ENCODE measurements at regions not wholly inside any gene's neighbourhood (a gene's known extent, or its start where the extent isn't known, plus 50 kb on each side); places are given as distances from the start of the nearest gene placed in this dataset.

- Histone ChIP-seq H3K4me3 (ENCODE audit: low read depth in 1 of 2, low read length in 2 of 2) (no peak overlapping the region), H3K27me3 (ENCODE audit: control insufficient read depth in 1 of 2, insufficient read depth in 2 of 2, low read length in 2 of 2) (no peaks in the 10 kb centered on the region), H3K9me3 (ENCODE audit: control insufficient read depth in 2 of 2, insufficient read depth in 1 of 2, low read depth in 1 of 2, low read length in 1 of 2) (no peaks in the 10 kb centered on the region), H3K4me1 (ENCODE audit: control insufficient read depth in 2 of 2, insufficient read depth in 2 of 2, low read length in 1 of 2) (no peaks in the 10 kb centered on the region), H3K36me3 (ENCODE audit: control insufficient read depth in 2 of 2, insufficient read depth in 2 of 2, low read length in 1 of 2) (no peaks in the 10 kb centered on the region), H3K27ac (ENCODE audit: low read depth in 2 of 2, low read length in 1 of 2) (no peak overlapping the region)
- 39 to 60% methylated on average over 3 of the region's 3 CpGs for WGBS, 2 donors
Observed at GRCh38 chr6:145539831-145540230, 195.5 kb downstream of the EPM2A start.

GRCh38 chr6:145540741-145541140 is 194.6 kb downstream of the EPM2A start:
- H3K36me3 ChIP-seq (ENCODE audit: control insufficient read depth in 2 of 2, insufficient read depth in 2 of 2, low read length in 1 of 2): no peaks in the 10 kb centered on the region
- no peak overlapping the region for H3K4me3 ChIP-seq (ENCODE audit: low read depth in 1 of 2, low read length in 2 of 2)
- H3K4me1 ChIP-seq (ENCODE audit: control insufficient read depth in 2 of 2, insufficient read depth in 2 of 2, low read length in 1 of 2): no peaks in the 10 kb centered on the region
- H3K27me3 ChIP-seq (ENCODE audit: control insufficient read depth in 1 of 2, insufficient read depth in 2 of 2, low read length in 2 of 2): no peaks in the 10 kb centered on the region
- H3K9me3 ChIP-seq (ENCODE audit: control insufficient read depth in 2 of 2, insufficient read depth in 1 of 2, low read depth in 1 of 2, low read length in 1 of 2): no peaks in the 10 kb centered on the region
- no peak overlapping the region for H3K27ac ChIP-seq (ENCODE audit: low read depth in 2 of 2, low read length in 1 of 2)
- WGBS, 2 donors: 85 to 89% methylated on average over 2 of the region's 2 CpGs

- Histone ChIP-seq H3K27ac (ENCODE audit: low read depth in 2 of 2, low read length in 1 of 2) (no peak overlapping the region), H3K27me3 (ENCODE audit: control insufficient read depth in 1 of 2, insufficient read depth in 2 of 2, low read length in 2 of 2) (no peaks in the 10 kb centered on the region), H3K4me3 (ENCODE audit: low read depth in 1 of 2, low read length in 2 of 2) (no peak overlapping the region), H3K9me3 (ENCODE audit: control insufficient read depth in 2 of 2, insufficient read depth in 1 of 2, low read depth in 1 of 2, low read length in 1 of 2) (no peaks in the 10 kb centered on the region), H3K36me3 (ENCODE audit: control insufficient read depth in 2 of 2, insufficient read depth in 2 of 2, low read length in 1 of 2) (no peaks in the 10 kb centered on the region), H3K4me1 (ENCODE audit: control insufficient read depth in 2 of 2, insufficient read depth in 2 of 2, low read length in 1 of 2) (no peaks in the 10 kb centered on the region)
- WGBS, 2 donors: 43 to 65% methylated on average over 1 of the region's 1 CpG
Observed at GRCh38 chr6:145544041-145544440, 191.3 kb downstream of the EPM2A start.

- H3K36me3 ChIP-seq (ENCODE audit: control insufficient read depth in 2 of 2, insufficient read depth in 2 of 2, low read length in 1 of 2): no peaks in the 10 kb centered on the region
- H3K27me3 ChIP-seq (ENCODE audit: control insufficient read depth in 1 of 2, insufficient read depth in 2 of 2, low read length in 2 of 2): no peaks in the 10 kb centered on the region
- H3K4me3 ChIP-seq (ENCODE audit: low read depth in 1 of 2, low read length in 2 of 2): no peak overlapping the region
- no peak overlapping the region for H3K27ac ChIP-seq (ENCODE audit: low read depth in 2 of 2, low read length in 1 of 2)
- H3K4me1 ChIP-seq (ENCODE audit: control insufficient read depth in 2 of 2, insufficient read depth in 2 of 2, low read length in 1 of 2): no peaks in the 10 kb centered on the region
- 45 to 47% methylated on average over 2 of the region's 2 CpGs for WGBS, 2 donors
- H3K9me3 ChIP-seq (ENCODE audit: control insufficient read depth in 2 of 2, insufficient read depth in 1 of 2, low read depth in 1 of 2, low read length in 1 of 2): no peaks in the 10 kb centered on the region
Observed at GRCh38 chr6:145544514-145544913, 190.8 kb downstream of the EPM2A start.

GRCh38 chr6:145546265-145546664 is 189.1 kb downstream of the EPM2A start:
- H3K4me1 ChIP-seq (ENCODE audit: control insufficient read depth in 2 of 2, insufficient read depth in 2 of 2, low read length in 1 of 2): no peaks in the 10 kb centered on the region
- H3K27ac ChIP-seq (ENCODE audit: low read depth in 2 of 2, low read length in 1 of 2): no peak overlapping the region
- no peak overlapping the region for H3K4me3 ChIP-seq (ENCODE audit: low read depth in 1 of 2, low read length in 2 of 2)
- no peaks in the 10 kb centered on the region for H3K27me3 ChIP-seq (ENCODE audit: control insufficient read depth in 1 of 2, insufficient read depth in 2 of 2, low read length in 2 of 2)
- no peaks in the 10 kb centered on the region for H3K9me3 ChIP-seq (ENCODE audit: control insufficient read depth in 2 of 2, insufficient read depth in 1 of 2, low read depth in 1 of 2, low read length in 1 of 2)
- no peaks in the 10 kb centered on the region for H3K36me3 ChIP-seq (ENCODE audit: control insufficient read depth in 2 of 2, insufficient read depth in 2 of 2, low read length in 1 of 2)

GRCh38 chr6:145547594-145548335 is 187.6 kb downstream of the EPM2A start:
- Histone ChIP-seq H3K9me3 (ENCODE audit: control insufficient read depth in 2 of 2, insufficient read depth in 1 of 2, low read depth in 1 of 2, low read length in 1 of 2) (no peaks in the 10 kb centered on the region), H3K4me3 (ENCODE audit: low read depth in 1 of 2, low read length in 2 of 2) (no peak overlapping the region), H3K4me1 (ENCODE audit: control insufficient read depth in 2 of 2, insufficient read depth in 2 of 2, low read length in 1 of 2) (no peaks in the 10 kb centered on the region), H3K27ac (ENCODE audit: low read depth in 2 of 2, low read length in 1 of 2) (no peak overlapping the region), H3K36me3 (ENCODE audit: control insufficient read depth in 2 of 2, insufficient read depth in 2 of 2, low read length in 1 of 2) (no peaks in the 10 kb centered on the region), H3K27me3 (ENCODE audit: control insufficient read depth in 1 of 2, insufficient read depth in 2 of 2, low read length in 2 of 2) (no peaks in the 10 kb centered on the region)
- WGBS, 2 donors: 83% methylated on average over 4 of the region's 4 CpGs

- Histone ChIP-seq H3K9me3 (ENCODE audit: control insufficient read depth in 2 of 2, insufficient read depth in 1 of 2, low read depth in 1 of 2, low read length in 1 of 2) (no peaks in the 10 kb centered on the region), H3K36me3 (ENCODE audit: control insufficient read depth in 2 of 2, insufficient read depth in 2 of 2, low read length in 1 of 2) (no peaks in the 10 kb centered on the region), H3K27me3 (ENCODE audit: control insufficient read depth in 1 of 2, insufficient read depth in 2 of 2, low read length in 2 of 2) (no peaks in the 10 kb centered on the region), H3K27ac (ENCODE audit: low read depth in 2 of 2, low read length in 1 of 2) (no peak overlapping the region), H3K4me3 (ENCODE audit: low read depth in 1 of 2, low read length in 2 of 2) (no peak overlapping the region), H3K4me1 (ENCODE audit: control insufficient read depth in 2 of 2, insufficient read depth in 2 of 2, low read length in 1 of 2) (no peaks in the 10 kb centered on the region)
- 48 to 50% methylated on average over 3 of the region's 3 CpGs for WGBS, 2 donors
Observed at GRCh38 chr6:145548933-145549648, 186.2 kb downstream of the EPM2A start.

GRCh38 chr6:145551164-145551563 is 184.2 kb downstream of the EPM2A start:
- no peak overlapping the region for H3K4me3 ChIP-seq (ENCODE audit: low read depth in 1 of 2, low read length in 2 of 2)
- H3K4me1 ChIP-seq (ENCODE audit: control insufficient read depth in 2 of 2, insufficient read depth in 2 of 2, low read length in 1 of 2): no peaks in the 10 kb centered on the region
- H3K9me3 ChIP-seq (ENCODE audit: control insufficient read depth in 2 of 2, insufficient read depth in 1 of 2, low read depth in 1 of 2, low read length in 1 of 2): no peaks in the 10 kb centered on the region
- H3K27ac ChIP-seq (ENCODE audit: low read depth in 2 of 2, low read length in 1 of 2): no peak overlapping the region
- no peaks in the 10 kb centered on the region for H3K27me3 ChIP-seq (ENCODE audit: control insufficient read depth in 1 of 2, insufficient read depth in 2 of 2, low read length in 2 of 2)
- no peaks in the 10 kb centered on the region for H3K36me3 ChIP-seq (ENCODE audit: control insufficient read depth in 2 of 2, insufficient read depth in 2 of 2, low read length in 1 of 2)

GRCh38 chr6:145555084-145555483 is 180.2 kb downstream of the EPM2A start:
- H3K27ac ChIP-seq (ENCODE audit: low read depth in 2 of 2, low read length in 1 of 2): no peak overlapping the region
- no peak overlapping the region for H3K4me3 ChIP-seq (ENCODE audit: low read depth in 1 of 2, low read length in 2 of 2)
- no peaks in the 10 kb centered on the region for H3K9me3 ChIP-seq (ENCODE audit: control insufficient read depth in 2 of 2, insufficient read depth in 1 of 2, low read depth in 1 of 2, low read length in 1 of 2)
- H3K27me3 ChIP-seq (ENCODE audit: control insufficient read depth in 1 of 2, insufficient read depth in 2 of 2, low read length in 2 of 2): no peaks in the 10 kb centered on the region
- H3K4me1 ChIP-seq (ENCODE audit: control insufficient read depth in 2 of 2, insufficient read depth in 2 of 2, low read length in 1 of 2): no peaks in the 10 kb centered on the region
- no peaks in the 10 kb centered on the region for H3K36me3 ChIP-seq (ENCODE audit: control insufficient read depth in 2 of 2, insufficient read depth in 2 of 2, low read length in 1 of 2)
- 75 to 81% methylated on average over 1 of the region's 1 CpG for WGBS, 2 donors

GRCh38 chr6:145557474-145557873 is 177.8 kb downstream of the EPM2A start:
- H3K27ac ChIP-seq (ENCODE audit: low read depth in 2 of 2, low read length in 1 of 2): no peak overlapping the region
- no peaks in the 10 kb centered on the region for H3K9me3 ChIP-seq (ENCODE audit: control insufficient read depth in 2 of 2, insufficient read depth in 1 of 2, low read depth in 1 of 2, low read length in 1 of 2)
- no peaks in the 10 kb centered on the region for H3K36me3 ChIP-seq (ENCODE audit: control insufficient read depth in 2 of 2, insufficient read depth in 2 of 2, low read length in 1 of 2)
- no peaks in the 10 kb centered on the region for H3K27me3 ChIP-seq (ENCODE audit: control insufficient read depth in 1 of 2, insufficient read depth in 2 of 2, low read length in 2 of 2)
- H3K4me1 ChIP-seq (ENCODE audit: control insufficient read depth in 2 of 2, insufficient read depth in 2 of 2, low read length in 1 of 2): no peaks in the 10 kb centered on the region
- H3K4me3 ChIP-seq (ENCODE audit: low read depth in 1 of 2, low read length in 2 of 2): no peak overlapping the region
